ENCODE measurements at regions not wholly inside any gene's neighbourhood (a gene's known extent, or its start where the extent isn't known, plus 50 kb on each side); places are given as distances from the start of the nearest gene placed in this dataset.

- TF ChIP-seq CTCF (conservative IDR thresholded peaks at IDR 0.05), result no peak
- TF ChIP-seq ZFX (IDR thresholded peaks at IDR 0.05), result no peak
Observed at GRCh38 chr16:73873643-73874042, 423.0 kb upstream of the PSMD7 start.

Data from C4-2B (cell line).